HepG2 (cell line): ENCODE measurements at regions not wholly inside any gene's neighbourhood (a gene's known extent, or its start where the extent isn't known, plus 50 kb on each side); places are given as distances from the start of the nearest gene placed in this dataset.

Experiments
- ARNT ChIP-seq: fragments of 450-650 bp; IDR thresholded peaks from 2 replicates; pipeline ENCODE4 v1.6.1; 2017
- CEBPG ChIP-seq: IDR thresholded peaks from 2 replicates; pipeline ENCODE4 v1.6.1; 2016
- FOXA3 ChIP-seq: IDR thresholded peaks from 2 replicates; pipeline ENCODE4 v1.6.1; 2016; ENCODE audit warnings: missing genetic modification reagents, missing compliant biosample characterization
- KDM1A ChIP-seq: IDR thresholded peaks from 2 replicates; pipeline ENCODE4 v1.6.1; 2016; ENCODE audit warnings: missing compliant biosample characterization
- KDM4B ChIP-seq: sonication (generic); formaldehyde crosslinking; IDR thresholded peaks from 2 replicates; pipeline ENCODE4 v1.4.0; 2020; ENCODE audit warnings: missing genetic modification reagents
- NCOR1 ChIP-seq: fragments of 200-600 bp; sonication (generic); IDR thresholded peaks from 2 replicates; pipeline ENCODE4 v1.7.0; 2017; ENCODE audit warnings: antibody characterized with exemption, low read length, borderline replicate concordance
- PCBP2 ChIP-seq: fragments of 200-400 bp; formaldehyde crosslinking; optimal IDR thresholded peaks from 2 replicates; pipeline ENCODE3; 2018; ENCODE audit warnings: low read length, low read depth; ENCODE audit not compliant: poor library complexity, severe bottlenecking
- REL ChIP-seq: sonication (generic); formaldehyde crosslinking; conservative IDR thresholded peaks from 2 replicates; pipeline ENCODE4 v1.8.0; 2022; ENCODE audit warnings: mild to moderate bottlenecking, missing genetic modification reagents, moderate library complexity
- SMAD3 ChIP-seq: sonication (generic); formaldehyde crosslinking; IDR thresholded peaks from 2 replicates; pipeline ENCODE4 v1.4.0; 2020; ENCODE audit warnings: missing genetic modification reagents
- TCF12 ChIP-seq, 2 experiments: fragments of 450-650 bp in 1 of 2; sonication (generic) in 1 of 2; formaldehyde crosslinking in 1 of 2; IDR thresholded peaks; 2 replicates each; pipeline versions ENCODE4 v1.6.1 to v1.8.0; 2017 to 2022; ENCODE audit warnings: antibody characterized with exemption in 1 of 2, mild to moderate bottlenecking in 1 of 2, missing genetic modification reagents in 1 of 2, moderate library complexity in 1 of 2
- ZFP62 ChIP-seq: sonication (generic); formaldehyde crosslinking; IDR thresholded peaks from 2 replicates; pipeline ENCODE4 v1.4.0; 2020; ENCODE audit warnings: missing genetic modification reagents
- ZNF24 ChIP-seq: fragments of 450-650 bp; IDR thresholded peaks from 2 replicates; pipeline ENCODE4 v1.6.1; 2017; ENCODE audit warnings: antibody characterized with exemption, mild to moderate bottlenecking
- ZNF382 ChIP-seq: sonication (generic); formaldehyde crosslinking; IDR thresholded peaks from 2 replicates; pipeline ENCODE4 v1.5.0; 2020; ENCODE audit warnings: missing genetic modification reagents, mild to moderate bottlenecking, borderline replicate concordance
- ZNF782 ChIP-seq: sonication (generic); formaldehyde crosslinking; IDR thresholded peaks from 2 replicates; pipeline ENCODE4 v1.4.0; 2020; ENCODE audit warnings: missing genetic modification reagents, mild to moderate bottlenecking, borderline replicate concordance
- TF ChIP-seq, protein P1 (sequence below): sonication (generic); formaldehyde crosslinking; IDR thresholded peaks from one replicate; pipeline ENCODE4 v1.5.1; 2020; ENCODE audit warnings: mild to moderate bottlenecking, missing genetic modification reagents; ENCODE audit errors: not compliant biosample characterization
- TF ChIP-seq, protein P2 (sequence below): sonication (generic); formaldehyde crosslinking; IDR thresholded peaks from 2 replicates; pipeline ENCODE4 v1.4.0; 2020; ENCODE audit warnings: missing genetic modification reagents, borderline replicate concordance
- TF ChIP-seq, protein P3 (sequence below): sonication (generic); formaldehyde crosslinking; IDR thresholded peaks from 2 replicates; pipeline ENCODE4 v1.5.0; 2020; ENCODE audit warnings: mild to moderate bottlenecking, missing genetic modification reagents

DNA sequence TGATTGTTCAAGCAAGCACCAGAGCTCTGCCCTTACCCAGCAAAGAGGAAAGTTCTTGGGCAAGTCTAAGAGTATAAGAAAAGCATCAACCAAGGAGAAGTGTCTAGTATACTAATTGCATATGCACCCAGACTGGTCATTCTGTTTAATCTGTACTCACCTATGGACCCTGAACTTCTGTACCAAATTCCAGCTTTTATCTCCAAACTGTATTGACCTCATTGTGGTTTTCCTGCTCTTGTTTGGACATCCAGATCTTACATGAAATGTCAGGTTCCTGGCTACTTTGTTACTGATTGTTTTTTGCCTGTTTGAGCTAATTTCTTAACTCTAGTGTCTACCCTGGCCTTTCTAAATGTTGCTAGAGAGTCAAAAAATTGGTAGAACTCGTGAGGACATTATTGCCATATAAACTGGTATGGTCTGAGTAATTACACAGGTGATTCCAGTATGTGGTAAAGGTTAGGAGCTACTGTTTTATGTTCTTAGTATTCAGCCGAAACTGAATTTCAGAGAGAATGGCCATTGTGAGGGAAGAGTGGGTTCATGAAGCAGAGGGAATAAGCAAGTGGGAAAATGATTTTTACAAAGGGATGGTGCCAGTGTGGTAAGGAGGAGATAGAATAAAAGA is 146.3 kb downstream of the HNMT start (continued):
- TF ChIP-seq, protein P1, sequence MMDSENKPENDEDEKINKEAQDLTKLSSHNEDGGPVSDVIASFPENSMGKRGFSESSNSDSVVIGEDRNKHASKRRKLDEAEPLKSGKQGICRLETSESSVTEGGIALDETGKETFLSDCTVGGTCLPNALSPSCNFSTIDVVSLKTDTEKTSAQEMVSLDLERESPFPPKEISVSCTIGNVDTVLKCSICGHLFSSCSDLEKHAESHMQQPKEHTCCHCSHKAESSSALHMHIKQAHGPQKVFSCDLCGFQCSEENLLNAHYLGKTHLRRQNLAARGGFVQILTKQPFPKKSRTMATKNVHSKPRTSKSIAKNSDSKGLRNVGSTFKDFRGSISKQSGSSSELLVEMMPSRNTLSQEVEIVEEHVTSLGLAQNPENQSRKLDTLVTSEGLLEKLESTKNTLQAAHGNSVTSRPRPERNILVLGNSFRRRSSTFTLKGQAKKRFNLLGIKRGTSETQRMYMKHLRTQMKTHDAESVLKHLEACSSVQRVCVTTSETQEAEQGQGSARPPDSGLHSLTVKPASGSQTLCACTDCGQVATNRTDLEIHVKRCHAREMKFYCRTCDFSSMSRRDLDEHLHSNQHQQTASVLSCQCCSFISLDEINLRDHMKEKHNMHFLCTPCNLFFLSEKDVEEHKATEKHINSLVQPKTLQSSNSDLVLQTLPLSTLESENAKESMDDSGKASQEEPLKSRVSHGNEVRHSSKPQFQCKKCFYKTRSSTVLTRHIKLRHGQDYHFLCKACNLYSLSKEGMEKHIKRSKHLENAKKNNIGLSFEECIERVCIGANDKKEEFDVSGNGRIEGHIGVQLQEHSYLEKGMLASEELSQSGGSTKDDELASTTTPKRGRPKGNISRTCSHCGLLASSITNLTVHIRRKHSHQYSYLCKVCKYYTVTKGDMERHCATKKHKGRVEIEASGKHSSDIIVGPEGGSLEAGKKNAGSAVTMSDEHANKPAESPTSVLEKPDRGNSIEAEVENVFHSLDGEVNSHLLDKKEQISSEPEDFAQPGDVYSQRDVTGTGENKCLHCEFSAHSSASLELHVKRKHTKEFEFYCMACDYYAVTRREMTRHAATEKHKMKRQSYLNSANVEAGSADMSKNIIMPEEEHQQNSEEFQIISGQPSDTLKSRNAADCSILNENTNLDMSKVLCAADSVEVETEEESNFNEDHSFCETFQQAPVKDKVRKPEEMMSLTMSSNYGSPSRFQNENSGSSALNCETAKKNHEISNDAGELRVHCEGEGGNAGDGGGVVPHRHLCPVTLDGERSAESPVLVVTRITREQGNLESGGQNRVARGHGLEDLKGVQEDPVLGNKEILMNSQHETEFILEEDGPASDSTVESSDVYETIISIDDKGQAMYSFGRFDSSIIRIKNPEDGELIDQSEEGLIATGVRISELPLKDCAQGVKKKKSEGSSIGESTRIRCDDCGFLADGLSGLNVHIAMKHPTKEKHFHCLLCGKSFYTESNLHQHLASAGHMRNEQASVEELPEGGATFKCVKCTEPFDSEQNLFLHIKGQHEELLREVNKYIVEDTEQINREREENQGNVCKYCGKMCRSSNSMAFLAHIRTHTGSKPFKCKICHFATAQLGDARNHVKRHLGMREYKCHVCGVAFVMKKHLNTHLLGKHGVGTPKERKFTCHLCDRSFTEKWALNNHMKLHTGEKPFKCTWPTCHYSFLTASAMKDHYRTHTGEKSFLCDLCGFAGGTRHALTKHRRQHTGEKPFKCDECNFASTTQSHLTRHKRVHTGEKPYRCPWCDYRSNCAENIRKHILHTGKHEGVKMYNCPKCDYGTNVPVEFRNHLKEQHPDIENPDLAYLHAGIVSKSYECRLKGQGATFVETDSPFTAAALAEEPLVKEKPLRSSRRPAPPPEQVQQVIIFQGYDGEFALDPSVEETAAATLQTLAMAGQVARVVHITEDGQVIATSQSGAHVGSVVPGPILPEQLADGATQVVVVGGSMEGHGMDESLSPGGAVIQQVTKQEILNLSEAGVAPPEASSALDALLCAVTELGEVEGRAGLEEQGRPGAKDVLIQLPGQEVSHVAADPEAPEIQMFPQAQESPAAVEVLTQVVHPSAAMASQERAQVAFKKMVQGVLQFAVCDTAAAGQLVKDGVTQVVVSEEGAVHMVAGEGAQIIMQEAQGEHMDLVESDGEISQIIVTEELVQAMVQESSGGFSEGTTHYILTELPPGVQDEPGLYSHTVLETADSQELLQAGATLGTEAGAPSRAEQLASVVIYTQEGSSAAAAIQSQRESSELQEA (CRISPR knock-in tag) = no peak
- TF ChIP-seq KDM4B (no peak), ARNT (no peak), ZNF782 (CRISPR knock-in tag) (no peak), FOXA3 (CRISPR knock-in tag) (peak; percentile 93), ZNF24 (peak; percentile 72; the same call in 1 of the 2 replicates), KDM1A (peak; percentile 93), NCOR1 (peak; percentile 99), REL (CRISPR knock-in tag) (no peak), TCF12 (IDR thresholded peaks at IDR 0.05) (no peak), TCF12 (CRISPR knock-in tag; IDR thresholded peaks at IDR 0.05) (no peak), SMAD3 (CRISPR knock-in tag) (peak; percentile 92), ZFP62 (CRISPR knock-in tag) (no peak), PCBP2 (no peak), ZNF382 (CRISPR knock-in tag) (no peak), CEBPG (CRISPR knock-in tag) (peak; percentile 68)
- TF ChIP-seq, protein P2, sequence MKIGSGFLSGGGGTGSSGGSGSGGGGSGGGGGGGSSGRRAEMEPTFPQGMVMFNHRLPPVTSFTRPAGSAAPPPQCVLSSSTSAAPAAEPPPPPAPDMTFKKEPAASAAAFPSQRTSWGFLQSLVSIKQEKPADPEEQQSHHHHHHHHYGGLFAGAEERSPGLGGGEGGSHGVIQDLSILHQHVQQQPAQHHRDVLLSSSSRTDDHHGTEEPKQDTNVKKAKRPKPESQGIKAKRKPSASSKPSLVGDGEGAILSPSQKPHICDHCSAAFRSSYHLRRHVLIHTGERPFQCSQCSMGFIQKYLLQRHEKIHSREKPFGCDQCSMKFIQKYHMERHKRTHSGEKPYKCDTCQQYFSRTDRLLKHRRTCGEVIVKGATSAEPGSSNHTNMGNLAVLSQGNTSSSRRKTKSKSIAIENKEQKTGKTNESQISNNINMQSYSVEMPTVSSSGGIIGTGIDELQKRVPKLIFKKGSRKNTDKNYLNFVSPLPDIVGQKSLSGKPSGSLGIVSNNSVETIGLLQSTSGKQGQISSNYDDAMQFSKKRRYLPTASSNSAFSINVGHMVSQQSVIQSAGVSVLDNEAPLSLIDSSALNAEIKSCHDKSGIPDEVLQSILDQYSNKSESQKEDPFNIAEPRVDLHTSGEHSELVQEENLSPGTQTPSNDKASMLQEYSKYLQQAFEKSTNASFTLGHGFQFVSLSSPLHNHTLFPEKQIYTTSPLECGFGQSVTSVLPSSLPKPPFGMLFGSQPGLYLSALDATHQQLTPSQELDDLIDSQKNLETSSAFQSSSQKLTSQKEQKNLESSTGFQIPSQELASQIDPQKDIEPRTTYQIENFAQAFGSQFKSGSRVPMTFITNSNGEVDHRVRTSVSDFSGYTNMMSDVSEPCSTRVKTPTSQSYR = no peak
- TF ChIP-seq, protein P3, sequence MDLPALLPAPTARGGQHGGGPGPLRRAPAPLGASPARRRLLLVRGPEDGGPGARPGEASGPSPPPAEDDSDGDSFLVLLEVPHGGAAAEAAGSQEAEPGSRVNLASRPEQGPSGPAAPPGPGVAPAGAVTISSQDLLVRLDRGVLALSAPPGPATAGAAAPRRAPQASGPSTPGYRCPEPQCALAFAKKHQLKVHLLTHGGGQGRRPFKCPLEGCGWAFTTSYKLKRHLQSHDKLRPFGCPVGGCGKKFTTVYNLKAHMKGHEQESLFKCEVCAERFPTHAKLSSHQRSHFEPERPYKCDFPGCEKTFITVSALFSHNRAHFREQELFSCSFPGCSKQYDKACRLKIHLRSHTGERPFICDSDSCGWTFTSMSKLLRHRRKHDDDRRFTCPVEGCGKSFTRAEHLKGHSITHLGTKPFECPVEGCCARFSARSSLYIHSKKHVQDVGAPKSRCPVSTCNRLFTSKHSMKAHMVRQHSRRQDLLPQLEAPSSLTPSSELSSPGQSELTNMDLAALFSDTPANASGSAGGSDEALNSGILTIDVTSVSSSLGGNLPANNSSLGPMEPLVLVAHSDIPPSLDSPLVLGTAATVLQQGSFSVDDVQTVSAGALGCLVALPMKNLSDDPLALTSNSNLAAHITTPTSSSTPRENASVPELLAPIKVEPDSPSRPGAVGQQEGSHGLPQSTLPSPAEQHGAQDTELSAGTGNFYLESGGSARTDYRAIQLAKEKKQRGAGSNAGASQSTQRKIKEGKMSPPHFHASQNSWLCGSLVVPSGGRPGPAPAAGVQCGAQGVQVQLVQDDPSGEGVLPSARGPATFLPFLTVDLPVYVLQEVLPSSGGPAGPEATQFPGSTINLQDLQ (CRISPR knock-in tag) = no peak
